ENCODE measurements at regions not wholly inside any gene's neighbourhood (a gene's known extent, or its start where the extent isn't known, plus 50 kb on each side); places are given as distances from the start of the nearest gene placed in this dataset.

GRCh38 chr6:3983778-3984177 is 95.2 kb downstream of the FAM217A start:
- TF ChIP-seq CTCF (IDR thresholded peaks at IDR 0.05) (no peak), POLR2A (IDR thresholded peaks at IDR 0.05) (no peak)
